OCI-LY1 (cell line): ENCODE measurements at regions not wholly inside any gene's neighbourhood (a gene's known extent, or its start where the extent isn't known, plus 50 kb on each side); places are given as distances from the start of the nearest gene placed in this dataset.

Experiments used
- CTCF ChIP-seq: fragments of 200-600 bp; sonication (generic), shearing (Covaris generic); IDR thresholded peaks from 2 replicates; pipeline ENCODE4 v1.5.1; 2017; ENCODE audit warnings: mild to moderate bottlenecking, antibody characterized with exemption, low read length, moderate library complexity, mixed read lengths
- EZH2 ChIP-seq: fragments of 200-600 bp; sonication (generic), shearing (Covaris generic); IDR thresholded peaks from 2 replicates; pipeline ENCODE4 v1.8.0; 2017; ENCODE audit warnings: borderline replicate concordance, mixed run types, mild to moderate bottlenecking, antibody characterized with exemption, low read length, moderate library complexity, mixed read lengths

- TF ChIP-seq CTCF (no peak), EZH2 (no peak)
Measured at GRCh38 chr4:65014078-65014477, 604.8 kb upstream of the TECRL start.
